Right renal cortex interstitium (tissue), 3 donors: ENCODE measurements at regions not wholly inside any gene's neighbourhood (a gene's known extent, or its start where the extent isn't known, plus 50 kb on each side); places are given as distances from the start of the nearest gene placed in this dataset.
"Not testable (repeated sequence)": the region's sequence is repeated elsewhere in the genome, so short reads cannot be mapped to it uniquely, and the experiment has no call there.

Experiments
- DNase-seq, 3 donors: peaks; one replicate each; pipeline ENCODE4 v3.0.0-alpha.2; 2013; ENCODE audit warnings: low read depth in 3 of 3, low spot score in 2 of 3

GRCh38 chr14:54010981-54011380, 54.4 kb upstream of the BMP4 start:
- DNase-seq, result peak; percentile 25 to 50 (median 40)

GRCh38 chr14:54023027-54023426, 66.4 kb upstream of the BMP4 start:
- no peak for DNase-seq

- no peak for DNase-seq
These were observed 69.0 kb upstream of the BMP4 start for GRCh38 chr14:54025661-54026060.

GRCh38 chr14:54026671-54027070, 70.0 kb upstream of the BMP4 start:
- no peak for DNase-seq

- not testable (repeated sequence) for DNase-seq
These were observed 74.4 kb upstream of the BMP4 start for GRCh38 chr14:54030996-54031395.

- not testable (repeated sequence) for DNase-seq
These were observed 76.7 kb upstream of the BMP4 start for GRCh38 chr14:54033285-54033684.

GRCh38 chr14:54038724-54039123, 82.1 kb upstream of the BMP4 start:
- DNase-seq, result no peak

- DNase-seq, result no peak
These were observed 82.7 kb upstream of the BMP4 start for GRCh38 chr14:54039311-54039710.

- no peak for DNase-seq
These were observed 84.2 kb upstream of the BMP4 start for GRCh38 chr14:54040846-54041245.

GRCh38 chr14:54046250-54046649, 89.6 kb upstream of the BMP4 start:
- DNase-seq, result no peak

- DNase-seq, result no peak
These were observed 91.2 kb upstream of the BMP4 start for GRCh38 chr14:54047645-54048308.

GRCh38 chr14:54048311-54048710, 91.7 kb upstream of the BMP4 start:
- DNase-seq, result no peak

- no peak for DNase-seq
These were observed 92.1 kb upstream of the BMP4 start for GRCh38 chr14:54048736-54049135.

GRCh38 chr14:54050759-54051158, 94.1 kb upstream of the BMP4 start:
- DNase-seq, result no peak

- DNase-seq, result no peak
These were observed 96.2 kb upstream of the BMP4 start for GRCh38 chr14:54052696-54053385.

- DNase-seq, result no peak
These were observed 96.7 kb upstream of the BMP4 start for GRCh38 chr14:54053386-54053745.

- no peak for DNase-seq
These were observed 101.9 kb upstream of the BMP4 start for GRCh38 chr14:54058505-54058904.

- DNase-seq, result no peak
These were observed 127.1 kb upstream of the BMP4 start for GRCh38 chr14:54083549-54084239.

- DNase-seq, result no peak
These were observed 128.7 kb upstream of the BMP4 start for GRCh38 chr14:54085232-54085761.

GRCh38 chr14:54085841-54086240, 129.2 kb upstream of the BMP4 start:
- DNase-seq, result no peak

GRCh38 chr14:54086767-54087166, 130.1 kb upstream of the BMP4 start:
- DNase-seq, result peak in 1 of 3 donors; percentile 65

- DNase-seq, result no peak
These were observed 130.8 kb upstream of the BMP4 start for GRCh38 chr14:54087376-54087775.
